HepG2 (cell line): ENCODE measurements at regions not wholly inside any gene's neighbourhood (a gene's known extent, or its start where the extent isn't known, plus 50 kb on each side); places are given as distances from the start of the nearest gene placed in this dataset.

Experiments used
- ATAC-seq: fragments of 200-7000 bp; cut with Tn5 transposase; 3 replicates; pipeline ENCODE4 v1.9.1; 2020; ENCODE audit warnings: mild to moderate bottlenecking, moderate library complexity
- BruUV-seq: library from RNA; stranded (reverse); fragments of 400-500 nt; replicated peaks from 2 replicates; lab custom pipeline; 2021; lab: Mats Ljungman, UMichigan
- CTCF ChIA-PET: fragments of 300-600 bp; formaldehyde crosslinking; extraction: SDS; loops from one replicate; lab custom pipeline; 2021; ENCODE audit warnings: low total read pairs, inconsistent platforms, low intra/inter-chr PET ratio; lab: Yijun Ruan, JAX
- POLR2A ChIA-PET: fragments of 350-600 bp; sonication (Branson Sonifier 250); formaldehyde crosslinking; loops from one replicate; lab custom pipeline; 2020; ENCODE audit warnings: antibody characterized with exemption, inconsistent platforms; lab: Yijun Ruan, JAX
- DNase-seq: peaks from one replicate; pipeline ENCODE4 v3.0.0-alpha.2; 2015; ENCODE audit warnings: low spot score
- FAIRE-seq: peaks from 3 replicates; lab custom pipeline; 2011; peaks lifted over from hg19 to GRCh38; lab: Jason Lieb, UNC
- H2AFZ ChIP-seq: one replicate; pipeline ENCODE4 v1.6.1; 2011; ENCODE audit warnings: low read length, inconsistent platforms
- H3K27ac ChIP-seq: fragments of 300-600 bp; 3 replicates; pipeline ENCODE4 v1.8.0; 2011; ENCODE audit warnings: mixed run types, mild to moderate bottlenecking, mixed read lengths, low read length, inconsistent platforms; ENCODE audit not compliant: insufficient read depth; ENCODE audit errors: extremely low read length
- H3K27me3 ChIP-seq, 2 experiments: fragments of 200-600 bp in 1 of 2; 2 replicates in 1 of 2; 3 replicates in 1 of 2; pipeline versions ENCODE4 v1.6.0 to v1.8.0; 2011; ENCODE audit warnings: low read length in 2 of 2, mild to moderate bottlenecking in 2 of 2, moderate library complexity in 2 of 2, inconsistent platforms in 1 of 2; ENCODE audit not compliant: insufficient read depth in 2 of 2, control insufficient read depth in 1 of 2
- H3K36me3 ChIP-seq, 2 experiments: fragments of 200-600 bp in 1 of 2; replicated peaks in 1 of 2; 2 replicates in 1 of 2; 3 replicates in 1 of 2; pipeline versions ENCODE4 v1.5.1 to v1.8.0; 2011; ENCODE audit warnings: low read length in 2 of 2, inconsistent platforms in 1 of 2; ENCODE audit not compliant: insufficient read depth in 2 of 2, control insufficient read depth in 1 of 2
- H3K4me1 ChIP-seq: 2 replicates; pipeline ENCODE4 v1.5.1; 2012; ENCODE audit warnings: low read length, inconsistent platforms; ENCODE audit not compliant: insufficient read depth
- H3K4me2 ChIP-seq: 2 replicates; pipeline ENCODE4 v1.6.0; 2011; ENCODE audit warnings: low read depth, low read length, inconsistent platforms
- H3K4me3 ChIP-seq, 3 experiments: fragments of 200-600 bp in 1 of 3; sonication (generic), shearing (Covaris generic) in 1 of 3; replicated peaks in 1 of 3; 2 replicates each; pipeline ENCODE4 v1.5.1; 2011 to 2016; ENCODE audit warnings: low read length in 3 of 3, inconsistent platforms in 2 of 3, low read depth in 2 of 3, mild to moderate bottlenecking in 2 of 3, control low read depth in 1 of 3, mixed read lengths in 1 of 3; ENCODE audit not compliant: insufficient read depth in 1 of 3
- H3K79me2 ChIP-seq: one replicate; pipeline ENCODE4 v1.6.1; 2011; ENCODE audit warnings: low read length, inconsistent platforms; ENCODE audit not compliant: insufficient read depth
- H3K9ac ChIP-seq: 2 replicates; pipeline ENCODE4 v1.6.0; 2011; ENCODE audit warnings: mild to moderate bottlenecking, low read depth, low read length, inconsistent platforms; ENCODE audit not compliant: insufficient read depth
- H3K9me3 ChIP-seq: 2 replicates; pipeline ENCODE4 v1.5.1; 2012; ENCODE audit warnings: mild to moderate bottlenecking, low read length
- H4K20me1 ChIP-seq: 2 replicates; pipeline ENCODE4 v1.6.0; 2011; ENCODE audit warnings: inconsistent platforms, mild to moderate bottlenecking, low read length, moderate library complexity; ENCODE audit not compliant: insufficient read depth
- ATF4 ChIP-seq, 2 experiments: fragments of 450-650 bp in 1 of 2; sonication (generic) in 1 of 2; formaldehyde crosslinking; IDR thresholded peaks; 2 replicates each; pipeline versions ENCODE4 v1.5.0 to v1.8.0; 2020 to 2022; ENCODE audit warnings: mild to moderate bottlenecking in 1 of 2, missing genetic modification reagents in 1 of 2
- BORCS8-MEF2B ChIP-seq: sonication (generic); formaldehyde crosslinking; IDR thresholded peaks from 2 replicates; pipeline ENCODE4 v1.8.0; 2022; ENCODE audit warnings: mild to moderate bottlenecking, missing genetic modification reagents
- DRAP1 ChIP-seq: IDR thresholded peaks from 2 replicates; pipeline ENCODE4 v1.6.1; 2016; ENCODE audit warnings: missing genetic modification reagents, missing compliant biosample characterization
- FOSL2 ChIP-seq: sonication (generic); formaldehyde crosslinking; IDR thresholded peaks from 2 replicates; pipeline ENCODE4 v1.4.0; 2020; ENCODE audit warnings: missing genetic modification reagents
- HCFC1 ChIP-seq: fragments of 150-350 bp; IDR thresholded peaks from 2 replicates; pipeline ENCODE4 v1.6.1; 2014; ENCODE audit warnings: low read depth, low read length
- MNT ChIP-seq: fragments of 450-650 bp; IDR thresholded peaks from 2 replicates; pipeline ENCODE4 v1.6.1; 2016
- ZBTB49 ChIP-seq: sonication (generic); formaldehyde crosslinking; IDR thresholded peaks from 2 replicates; pipeline ENCODE4 v1.4.0; 2020; ENCODE audit warnings: missing genetic modification reagents, borderline replicate concordance
- ZNF101 ChIP-seq: sonication (generic); formaldehyde crosslinking; IDR thresholded peaks from 2 replicates; pipeline ENCODE4 v1.4.0; 2020; ENCODE audit warnings: mild to moderate bottlenecking, low read depth, missing genetic modification reagents, borderline replicate concordance
- ZNF263 ChIP-seq: sonication (generic); formaldehyde crosslinking; IDR thresholded peaks from 2 replicates; pipeline ENCODE4 v1.4.0; 2020; ENCODE audit warnings: missing genetic modification reagents
- WGBS: methylation state at CpG from one replicate; pipeline ENCODE4 v1.1.6; 2017; ENCODE audit warnings: low lambda C conversion rate; 5-methylcytosine and 5-hydroxymethylcytosine counted together
- in situ Hi-C: cut with HindIII; loops from 2 replicates; pipeline ENCODE4 v1.10.0; 2017; ENCODE audit warnings: low pct_unique_long_range_greater_than_20kb; ENCODE audit not compliant: extremely low pct_ligation_motif_present
- intact Hi-C: fragments of 100-400 bp; cut with micrococcal nuclease; formaldehyde crosslinking; loops from one replicate; pipeline ENCODE4 v1.10.0; 2022; ENCODE audit not compliant: unreplicated experiment

GRCh38 chr6:4603856-4604369, 172.3 kb upstream of the CDYL start:
- Histone ChIP-seq H3K4me3 (no peak overlapping the region), H3K36me3 (no peaks in the 10 kb centered on the region), H3K27me3 (peaks cover 2 to 64% of the 10 kb centered on the region in 2 experiments; a peak in 3 of 5 replicates), H3K4me1 (no peaks in the 10 kb centered on the region), H3K4me2 (no peak overlapping the region), H3K27ac (no peak overlapping the region), H2AFZ (no peak overlapping the region), H3K9ac (no peak overlapping the region), H3K9me3 (no peaks in the 10 kb centered on the region), H3K79me2 (no peaks in the 10 kb centered on the region), H4K20me1 (no peaks in the 10 kb centered on the region)
- TF ChIP-seq DRAP1: no peak
- TF ChIP-seq ZNF101 (CRISPR knock-in tag): no peak
- no peak for TF ChIP-seq BORCS8-MEF2B (CRISPR knock-in tag)
- TF ChIP-seq ZNF263 (CRISPR knock-in tag): no peak
- DNase-seq (no peak), FAIRE-seq (no peak), ATAC-seq (no peak)
- intact Hi-C loops: no loop called here
- WGBS: 29% methylated on average over 1 of the region's 1 CpG
- ChIA-PET POLR2A (no interaction called here), CTCF (no interaction called here)
- no TSS peak for BruUV-seq
- in situ Hi-C loops: no loop called here

- TF ChIP-seq MNT (no peak), FOSL2 (CRISPR knock-in tag) (peak; percentile 33; the same call in 1 of the 2 replicates), ZBTB49 (CRISPR knock-in tag) (no peak), ATF4 (CRISPR knock-in tag; IDR thresholded peaks at IDR 0.05) (peak in 1 of 2 experiments; percentile 52; a peak in 2 of 4 replicates), HCFC1 (no peak)
- no peak overlapping the region for H3K9ac ChIP-seq
- 4% methylated on average over 4 of the region's 7 CpGs for WGBS
- no peak overlapping the region for H2AFZ ChIP-seq
- H3K4me3 ChIP-seq: no peak overlapping the region
- no peaks in the 10 kb centered on the region for H3K4me1 ChIP-seq
- H3K27me3 ChIP-seq: peaks cover 2 to 62% of the 10 kb centered on the region in 2 experiments; a peak in 3 of 5 replicates
- H3K27ac ChIP-seq: no peak overlapping the region
- H3K79me2 ChIP-seq: no peaks in the 10 kb centered on the region
- no peak overlapping the region for H3K4me2 ChIP-seq
- ChIA-PET CTCF (no interaction called here), POLR2A (no interaction called here)
- H4K20me1 ChIP-seq: no peaks in the 10 kb centered on the region
- H3K36me3 ChIP-seq: no peaks in the 10 kb centered on the region
- H3K9me3 ChIP-seq: no peaks in the 10 kb centered on the region
- BruUV-seq: no TSS peak
- intact Hi-C loops (no loop called here), in situ Hi-C loops (no loop called here)
- DNase-seq (no peak), FAIRE-seq (no peak), ATAC-seq (no peak)
These were observed 172.9 kb upstream of the CDYL start for GRCh38 chr6:4603291-4603690.
